GM12878 (cell line): ENCODE measurements at regions not wholly inside any gene's neighbourhood (a gene's known extent, or its start where the extent isn't known, plus 50 kb on each side); places are given as distances from the start of the nearest gene placed in this dataset.

Experiments used
- ATAC-seq: fragments of 200-7000 bp; cut with Tn5 transposase; 3 replicates; pipeline ENCODE4 v1.9.1; 2020; ENCODE audit warnings: mild to moderate bottlenecking, moderate library complexity
- BruUV-seq: library from RNA; stranded (reverse); fragments of 400-500 nt; replicated peaks from 2 replicates; lab custom pipeline; 2021; lab: Mats Ljungman, UMichigan
- CTCF ChIA-PET: fragments of 300-600 bp; sonication (Branson Sonifier 250); formaldehyde crosslinking; extraction: SDS; loops from one replicate; lab custom pipeline; 2021; ENCODE audit warnings: inconsistent platforms; lab: Yijun Ruan, JAX
- POLR2A ChIA-PET: fragments of 350-600 bp; formaldehyde crosslinking; extraction: SDS; loops from one replicate; lab custom pipeline; 2021; ENCODE audit warnings: inconsistent platforms; lab: Charles Lee
- RAD21 ChIA-PET: fragments of 300-600 bp; sonication (Branson Sonifier 250); formaldehyde crosslinking; loops from one replicate; lab custom pipeline; 2023; ENCODE audit warnings: antibody characterized with exemption; ENCODE audit not compliant: unreplicated experiment; lab: Charles Lee
- SMC1A ChIA-PET: fragments of 300-600 bp; sonication (Branson Sonifier 250); formaldehyde crosslinking; loops from one replicate; lab custom pipeline; 2023; ENCODE audit not compliant: unreplicated experiment, uncharacterized antibody; lab: Charles Lee
- DNase-seq: peaks from one replicate; pipeline ENCODE4 v3.0.0-alpha.2; 2011; ENCODE audit warnings: low read depth, low spot score
- FAIRE-seq: peaks from 3 replicates; lab custom pipeline; 2011; peaks lifted over from hg19 to GRCh38; lab: Jason Lieb, UNC
- H2AFZ ChIP-seq: 2 replicates; pipeline ENCODE4 v1.6.0; 2011; ENCODE audit warnings: low read depth, low read length, control low read depth; ENCODE audit not compliant: control insufficient read depth
- H3K27ac ChIP-seq: 2 replicates; pipeline ENCODE4 v1.5.1; 2011; ENCODE audit warnings: control low read depth; ENCODE audit not compliant: control insufficient read depth, insufficient read depth
- H3K27me3 ChIP-seq, 2 experiments: replicated peaks in 1 of 2; 2 replicates each; pipeline versions ENCODE4 v1.6.0 to v1.6.1; 2011; ENCODE audit warnings: low read length in 1 of 2; ENCODE audit not compliant: control insufficient read depth in 2 of 2, insufficient read depth in 2 of 2
- H3K36me3 ChIP-seq, 2 experiments: 2 replicates each; pipeline ENCODE4 v1.5.1; 2011; ENCODE audit warnings: low read length in 1 of 2; ENCODE audit not compliant: control insufficient read depth in 2 of 2, insufficient read depth in 2 of 2
- H3K4me1 ChIP-seq: 2 replicates; pipeline ENCODE4 v1.6.1; 2011; ENCODE audit warnings: mild to moderate bottlenecking, low read length, moderate library complexity, mixed read lengths; ENCODE audit not compliant: control insufficient read depth, insufficient read depth
- H3K4me2 ChIP-seq: 2 replicates; pipeline ENCODE4 v1.6.0; 2011; ENCODE audit warnings: control low read depth; ENCODE audit not compliant: control insufficient read depth, insufficient read depth
- H3K4me3 ChIP-seq: fragments of 200-600 bp; sonication (generic); 2 replicates; pipeline ENCODE4 v1.5.1; 2016
- H3K79me2 ChIP-seq: 2 replicates; pipeline ENCODE4 v1.6.0; 2011; ENCODE audit warnings: low read length; ENCODE audit not compliant: control insufficient read depth, insufficient read depth
- H3K9ac ChIP-seq: 2 replicates; pipeline ENCODE4 v1.8.0; 2011; ENCODE audit warnings: low read length, control low read depth, mixed read lengths; ENCODE audit not compliant: control insufficient read depth, insufficient read depth
- H3K9me3 ChIP-seq: replicated peaks from 3 replicates; pipeline ENCODE4 v1.5.1; 2011; ENCODE audit warnings: mild to moderate bottlenecking, low read length; ENCODE audit not compliant: control insufficient read depth, insufficient read depth
- H4K20me1 ChIP-seq: 2 replicates; pipeline ENCODE4 v1.6.0; 2011; ENCODE audit not compliant: control insufficient read depth, insufficient read depth
- BCLAF1 ChIP-seq: fragments of 450-650 bp; IDR thresholded peaks from 2 replicates; pipeline ENCODE4 v1.6.1; 2017; ENCODE audit warnings: antibody characterized with exemption, mild to moderate bottlenecking, moderate library complexity
- CHD1 ChIP-seq: IDR thresholded peaks from 2 replicates; pipeline ENCODE4 v1.6.1; 2012; ENCODE audit warnings: low read depth, low read length, improper control_type of control experiment
- EED ChIP-seq: sonication (generic); IDR thresholded peaks from 2 replicates; pipeline ENCODE4 v1.6.1; 2016; ENCODE audit warnings: antibody characterized with exemption, low read depth
- ESRRA ChIP-seq: IDR thresholded peaks from 2 replicates; pipeline ENCODE4 v1.6.1; 2012; ENCODE audit warnings: mild to moderate bottlenecking, low read length, improper control_type of control experiment
- HDGF ChIP-seq: fragments of 450-650 bp; IDR thresholded peaks from 2 replicates; pipeline ENCODE4 v1.6.1; 2016; ENCODE audit warnings: antibody characterized with exemption
- IRF4 ChIP-seq: IDR thresholded peaks from 2 replicates; pipeline ENCODE4 v1.6.1; 2011; ENCODE audit warnings: low read depth, low read length
- IRF5 ChIP-seq: fragments of 450-650 bp; IDR thresholded peaks from 2 replicates; pipeline ENCODE4 v1.6.1; 2017; ENCODE audit warnings: borderline replicate concordance
- NFYB ChIP-seq: IDR thresholded peaks from 2 replicates; pipeline ENCODE4 v1.6.1; 2011; ENCODE audit warnings: low read depth, mild to moderate bottlenecking, low read length, improper control_type of control experiment, moderate library complexity; ENCODE audit not compliant: insufficient read depth
- SUPT20H ChIP-seq: IDR thresholded peaks from 2 replicates; pipeline ENCODE4 v1.6.1; 2011; ENCODE audit warnings: low read depth, mild to moderate bottlenecking, low read length, moderate library complexity, borderline replicate concordance; ENCODE audit not compliant: control insufficient read depth
- USF2 ChIP-seq: IDR thresholded peaks from 2 replicates; pipeline ENCODE4 v1.6.1; 2011; ENCODE audit warnings: low read depth, low read length, improper control_type of control experiment, borderline replicate concordance
- ZNF274 ChIP-seq: IDR thresholded peaks from one replicate; pipeline ENCODE4 v1.8.0; 2011; ENCODE audit not compliant: insufficient read length, insufficient read depth
- WGBS: methylation state at CpG from one replicate; pipeline ENCODE4 v1.1.6; 2016; ENCODE audit warnings: low lambda C conversion rate; ENCODE audit not compliant: insufficient replicate concordance, insufficient coverage; ENCODE audit errors: missing lambda C conversion rate; 5-methylcytosine and 5-hydroxymethylcytosine counted together
- in situ Hi-C: fragments of 300-500 bp; cut with MboI; formaldehyde crosslinking; loops from 9 replicates; pipeline ENCODE4 v1.14.3; 2018; ENCODE audit warnings: mixed read lengths
- intact Hi-C: fragments of 100-400 bp; cut with micrococcal nuclease; formaldehyde crosslinking; loops from one replicate; pipeline ENCODE4 v1.14.2; 2022; ENCODE audit not compliant: unreplicated experiment

GRCh38 chr1:182166321-182166720, 104.8 kb upstream of the ZNF648 start:
- in situ Hi-C loops (no loop called here), intact Hi-C loops (no loop called here)
- Histone ChIP-seq H3K9me3 (no peaks in the 10 kb centered on the region), H3K36me3 (no peaks in the 10 kb centered on the region), H3K79me2 (no peaks in the 10 kb centered on the region), H2AFZ (no peak overlapping the region), H4K20me1 (no peaks in the 10 kb centered on the region), H3K4me3 (no peak overlapping the region), H3K9ac (no peak overlapping the region), H3K4me2 (no peak overlapping the region), H3K27me3 (no peaks in the 10 kb centered on the region; a peak in 1 of 4 replicates), H3K27ac (no peak overlapping the region), H3K4me1 (no peaks in the 10 kb centered on the region; the same call in 1 of the 2 replicates)
- ChIA-PET RAD21 (no interaction called here), POLR2A (no interaction called here), SMC1A (interaction anchor here (0.9 kb wide), 1 partner anchor 21 kb away, joined by 3 read pairs; no protein-coding TSS in a partner anchor), CTCF (interaction anchor here (1.1 kb wide), 1 partner anchor 23 kb away, joined by 4 read pairs; no protein-coding TSS in a partner anchor)
- TF ChIP-seq IRF4 (no peak), HDGF (no peak), ZNF274 (no peak), SUPT20H (no peak), NFYB (no peak), CHD1 (no peak), BCLAF1 (no peak), EED (no peak), ESRRA (no peak), IRF5 (no peak), USF2 (no peak)
- BruUV-seq = no TSS peak
- DNase-seq = no peak
- 41% methylated on average over 5 of the region's 5 CpGs for WGBS
- no peak for FAIRE-seq
- ATAC-seq = no peak
